ENCODE measurements at regions not wholly inside any gene's neighbourhood (a gene's known extent, or its start where the extent isn't known, plus 50 kb on each side); places are given as distances from the start of the nearest gene placed in this dataset.

DNA sequence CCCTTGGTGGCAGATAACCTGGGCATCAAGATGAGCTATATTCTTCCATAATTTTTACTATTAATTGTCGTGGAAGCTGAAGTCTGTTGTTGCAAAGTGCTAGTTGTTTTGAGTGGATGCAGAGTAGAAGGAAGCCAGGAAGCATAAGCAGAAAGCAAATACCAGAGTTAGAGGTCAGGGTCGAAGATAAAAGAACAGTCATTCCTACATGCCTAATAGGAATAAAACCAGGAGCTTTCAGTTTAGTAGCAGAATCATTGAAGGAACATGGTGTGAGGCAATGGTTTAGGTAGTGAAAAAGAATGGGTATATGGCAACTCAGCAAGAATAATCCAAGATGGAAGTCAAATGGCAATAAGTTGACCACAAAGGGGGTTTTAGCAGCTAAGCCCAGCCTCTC, 121.6 kb upstream of the FST start:
- no peak for DNase-seq (ENCODE audit: low spot score)
- H3K4me1 ChIP-seq (ENCODE audit: insufficient read depth, low read length, poor library complexity, severe bottlenecking), result no peaks in the 10 kb centered on the region
- no peaks in the 10 kb centered on the region for H3K36me3 ChIP-seq (ENCODE audit: insufficient read depth, low read length, poor library complexity, severe bottlenecking)
- H3K9me3 ChIP-seq (ENCODE audit: low read depth, low read length, poor library complexity, severe bottlenecking), result no peaks in the 10 kb centered on the region
- no peak overlapping the region for H3K4me3 ChIP-seq (ENCODE audit: low read depth, low read length, poor library complexity, severe bottlenecking)
- intact Hi-C loops (cut with micrococcal nuclease; ENCODE audit: unreplicated experiment), result no loop called here
- H3K27ac ChIP-seq (ENCODE audit: low read depth, low read length, poor library complexity, severe bottlenecking), result no peak overlapping the region
- BruUV-seq (replicated peaks), result no TSS peak
- ChIA-PET CTCF (no interaction called here), POLR2A (ENCODE audit: low non-redundant PET) (no interaction called here)
- H3K27me3 ChIP-seq (replicated peaks; ENCODE audit: insufficient read depth, low read depth, low read length, poor library complexity), result no peaks in the 10 kb centered on the region
- TF ChIP-seq, protein P1, sequence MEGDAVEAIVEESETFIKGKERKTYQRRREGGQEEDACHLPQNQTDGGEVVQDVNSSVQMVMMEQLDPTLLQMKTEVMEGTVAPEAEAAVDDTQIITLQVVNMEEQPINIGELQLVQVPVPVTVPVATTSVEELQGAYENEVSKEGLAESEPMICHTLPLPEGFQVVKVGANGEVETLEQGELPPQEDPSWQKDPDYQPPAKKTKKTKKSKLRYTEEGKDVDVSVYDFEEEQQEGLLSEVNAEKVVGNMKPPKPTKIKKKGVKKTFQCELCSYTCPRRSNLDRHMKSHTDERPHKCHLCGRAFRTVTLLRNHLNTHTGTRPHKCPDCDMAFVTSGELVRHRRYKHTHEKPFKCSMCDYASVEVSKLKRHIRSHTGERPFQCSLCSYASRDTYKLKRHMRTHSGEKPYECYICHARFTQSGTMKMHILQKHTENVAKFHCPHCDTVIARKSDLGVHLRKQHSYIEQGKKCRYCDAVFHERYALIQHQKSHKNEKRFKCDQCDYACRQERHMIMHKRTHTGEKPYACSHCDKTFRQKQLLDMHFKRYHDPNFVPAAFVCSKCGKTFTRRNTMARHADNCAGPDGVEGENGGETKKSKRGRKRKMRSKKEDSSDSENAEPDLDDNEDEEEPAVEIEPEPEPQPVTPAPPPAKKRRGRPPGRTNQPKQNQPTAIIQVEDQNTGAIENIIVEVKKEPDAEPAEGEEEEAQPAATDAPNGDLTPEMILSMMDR (conservative IDR thresholded peaks at IDR 0.05; ENCODE audit: low read depth, low read length), result no peak
- no peak for TF ChIP-seq EZH2 (IDR thresholded peaks at IDR 0.05; ENCODE audit: borderline replicate concordance, low read depth, low read length, poor library complexity, severe bottlenecking)

DNA sequence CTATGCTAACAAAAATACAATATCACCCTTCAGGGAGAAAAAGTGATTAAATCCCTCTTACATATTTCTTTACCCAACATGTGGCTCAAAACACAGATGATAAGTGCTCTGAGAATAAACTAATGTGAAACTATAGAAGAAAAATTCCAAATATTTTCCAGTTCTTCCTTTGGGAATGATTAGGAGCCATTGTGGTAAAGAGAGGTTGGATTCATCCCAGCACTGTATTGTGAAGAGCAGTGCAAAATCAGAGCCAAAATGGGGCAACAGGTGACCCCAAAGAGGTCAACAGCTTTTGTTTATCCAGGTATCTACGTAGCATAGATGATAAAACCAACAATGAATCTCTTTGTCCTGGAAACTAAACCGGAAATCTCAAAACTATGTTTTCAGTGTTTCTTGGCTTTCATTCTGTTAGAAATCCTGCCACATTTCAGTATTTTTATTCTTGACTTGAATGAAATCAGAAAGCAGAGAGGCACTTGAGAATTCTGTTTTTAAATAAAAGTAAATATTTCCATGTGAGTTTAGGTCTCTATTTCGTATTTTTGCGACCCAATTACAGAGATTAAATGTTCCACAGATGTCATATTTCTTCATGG, 120.4 kb upstream of the FST start:
- intact Hi-C loops (cut with micrococcal nuclease; ENCODE audit: unreplicated experiment), result no loop called here
- no TSS peak for BruUV-seq (replicated peaks)
- H3K36me3 ChIP-seq (ENCODE audit: insufficient read depth, low read length, poor library complexity, severe bottlenecking), result no peaks in the 10 kb centered on the region
- POLR2A ChIA-PET (ENCODE audit: low non-redundant PET), result no interaction called here
- no peaks in the 10 kb centered on the region for H3K4me1 ChIP-seq (ENCODE audit: insufficient read depth, low read length, poor library complexity, severe bottlenecking)
- CTCF ChIA-PET, result no interaction called here
- H3K9me3 ChIP-seq (ENCODE audit: low read depth, low read length, poor library complexity, severe bottlenecking), result no peaks in the 10 kb centered on the region
- H3K4me3 ChIP-seq (ENCODE audit: low read depth, low read length, poor library complexity, severe bottlenecking), result no peak overlapping the region
- no peaks in the 10 kb centered on the region for H3K27me3 ChIP-seq (replicated peaks; ENCODE audit: insufficient read depth, low read depth, low read length, poor library complexity)
- no peak overlapping the region for H3K27ac ChIP-seq (ENCODE audit: low read depth, low read length, poor library complexity, severe bottlenecking)
- DNase-seq (ENCODE audit: low spot score), result no peak
- TF ChIP-seq EZH2 (IDR thresholded peaks at IDR 0.05; ENCODE audit: borderline replicate concordance, low read depth, low read length, poor library complexity, severe bottlenecking), result no peak
- TF ChIP-seq, protein P1 (conservative IDR thresholded peaks at IDR 0.05; ENCODE audit: low read depth, low read length), result no peak

DNA sequence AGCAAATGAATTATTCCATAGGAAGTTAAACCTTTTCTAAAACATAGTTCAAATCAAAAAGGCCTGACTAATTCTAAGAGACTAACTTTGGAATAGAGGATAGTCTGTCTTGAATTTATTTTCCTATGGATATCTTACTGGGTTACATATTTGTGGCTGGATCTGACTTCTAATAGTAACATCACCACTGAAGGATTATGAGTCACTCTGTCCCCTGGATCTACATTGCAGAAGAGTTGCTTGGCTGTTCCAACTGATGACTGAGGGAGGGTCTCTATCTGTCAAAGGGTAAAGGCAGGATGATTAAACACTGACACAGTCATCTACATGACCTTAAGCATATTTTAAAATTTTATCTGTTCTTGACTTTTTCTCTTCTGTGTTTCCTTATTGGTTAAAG, 119.6 kb upstream of the FST start:
- Histone ChIP-seq H3K9me3 (ENCODE audit: low read depth, low read length, poor library complexity, severe bottlenecking) (no peaks in the 10 kb centered on the region), H3K27me3 (replicated peaks; ENCODE audit: insufficient read depth, low read depth, low read length, poor library complexity) (no peaks in the 10 kb centered on the region), H3K4me3 (ENCODE audit: low read depth, low read length, poor library complexity, severe bottlenecking) (no peak overlapping the region), H3K36me3 (ENCODE audit: insufficient read depth, low read length, poor library complexity, severe bottlenecking) (no peaks in the 10 kb centered on the region), H3K4me1 (ENCODE audit: insufficient read depth, low read length, poor library complexity, severe bottlenecking) (no peaks in the 10 kb centered on the region), H3K27ac (ENCODE audit: low read depth, low read length, poor library complexity, severe bottlenecking) (no peak overlapping the region)
- CTCF ChIA-PET, result no interaction called here
- POLR2A ChIA-PET (ENCODE audit: low non-redundant PET), result no interaction called here
- TF ChIP-seq, protein P1 (conservative IDR thresholded peaks at IDR 0.05; ENCODE audit: low read depth, low read length), result no peak
- TF ChIP-seq EZH2 (IDR thresholded peaks at IDR 0.05; ENCODE audit: borderline replicate concordance, low read depth, low read length, poor library complexity, severe bottlenecking), result no peak
- no TSS peak for BruUV-seq (replicated peaks)
- no peak for DNase-seq (ENCODE audit: low spot score)
- intact Hi-C loops (cut with micrococcal nuclease; ENCODE audit: unreplicated experiment), result no loop called here
